Vagina (tissue), 2 donors: ENCODE measurements at regions not wholly inside any gene's neighbourhood (a gene's known extent, or its start where the extent isn't known, plus 50 kb on each side); places are given as distances from the start of the nearest gene placed in this dataset.

Experiments
- DNase-seq, 2 donors: peaks; one replicate each; pipeline ENCODE4 v3.0.0-alpha.2; 2017; ENCODE audit errors: extremely low spot score in 2 of 2
- H3K27ac ChIP-seq: fragments of 200-600 bp; sonication (generic); one replicate; pipeline ENCODE4 v1.5.1; 2019
- H3K27me3 ChIP-seq: fragments of 200-600 bp; sonication (generic); one replicate; pipeline ENCODE4 v1.5.1; 2019
- H3K36me3 ChIP-seq, 2 donors: fragments of 200-600 bp; sonication (generic); one replicate each; pipeline ENCODE4 v1.5.1; 2017 to 2019
- H3K4me1 ChIP-seq: fragments of 200-600 bp; sonication (generic); one replicate; pipeline ENCODE4 v1.5.1; 2019
- H3K4me3 ChIP-seq, 2 donors: fragments of 200-600 bp; sonication (generic); 1 replicate in 1 of 2; 2 replicates in 1 of 2; pipeline ENCODE4 v1.5.1; 2016 to 2019
- H3K9me3 ChIP-seq: fragments of 200-600 bp; sonication (generic); one replicate; pipeline ENCODE4 v1.5.1; 2019
- POLR2A ChIP-seq, 2 donors: fragments of 450-650 bp; IDR thresholded peaks; one replicate each; pipeline ENCODE4 v1.6.1; 2017; ENCODE audit warnings: antibody characterized with exemption in 2 of 2, mild to moderate bottlenecking in 2 of 2, moderate library complexity in 2 of 2
- POLR2AphosphoS5 ChIP-seq, 2 donors: sonication (generic); formaldehyde crosslinking; IDR thresholded peaks; one replicate each; pipeline ENCODE4 v1.9.0; 2017; ENCODE audit warnings: antibody characterized with exemption in 2 of 2, mild to moderate bottlenecking in 2 of 2, low read depth in 1 of 2; ENCODE audit not compliant: insufficient read depth in 1 of 2
- intact Hi-C: fragments of 100-400 bp; cut with DNase I; formaldehyde crosslinking; loops from one replicate; pipeline ENCODE4 v1.15.1; 2023
- TF ChIP-seq, protein P1 (sequence below), 3 experiments: fragments of 450-650 bp in 2 of 3; fragments of 200-600 bp in 1 of 3; sonication (generic) in 1 of 3; IDR thresholded peaks; one replicate each; pipeline ENCODE4 v1.5.1; 2017 to 2019; ENCODE audit warnings: antibody characterized with exemption in 3 of 3, mild to moderate bottlenecking in 2 of 3, moderate library complexity in 2 of 3

DNA sequence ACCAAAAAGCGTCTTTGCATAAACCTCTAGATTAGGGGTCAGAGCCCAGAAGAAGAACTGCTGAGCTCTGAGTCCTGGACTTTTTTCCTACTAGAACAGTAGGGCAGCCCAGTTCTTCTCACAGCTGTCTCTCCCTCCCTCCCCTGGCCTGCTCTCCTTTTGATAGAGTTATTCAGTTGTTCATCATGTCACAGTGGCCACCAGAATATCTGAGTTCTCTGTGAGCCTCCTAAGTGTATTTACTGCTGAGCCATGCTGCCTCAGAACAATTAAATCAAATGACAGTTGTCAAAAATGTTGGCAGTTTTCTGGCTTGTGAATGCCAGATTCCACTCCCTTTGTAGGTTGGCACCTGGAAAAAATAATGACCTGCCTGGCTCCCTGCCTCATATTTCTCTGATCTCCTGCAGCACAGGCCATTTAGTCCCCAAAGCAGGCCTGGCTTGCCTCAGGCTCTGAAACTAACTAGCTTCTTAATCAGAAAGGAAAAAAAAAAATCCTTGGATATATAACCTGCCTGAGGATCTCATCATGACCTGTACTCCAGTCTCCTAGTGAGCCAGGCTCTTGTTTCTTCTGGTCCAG is 377.4 kb upstream of the LARGE1 start:
- no peaks in the 10 kb centered on the region for H3K27me3 ChIP-seq
- H3K4me1 ChIP-seq: no peaks in the 10 kb centered on the region
- intact Hi-C loops: no loop called here
- H3K27ac ChIP-seq: no peak overlapping the region
- no peak for DNase-seq
- H3K36me3 ChIP-seq: no peaks in the 10 kb centered on the region
- no peak overlapping the region for H3K4me3 ChIP-seq
- no peak for TF ChIP-seq POLR2A (IDR thresholded peaks at IDR 0.05)
- TF ChIP-seq, protein P1, sequence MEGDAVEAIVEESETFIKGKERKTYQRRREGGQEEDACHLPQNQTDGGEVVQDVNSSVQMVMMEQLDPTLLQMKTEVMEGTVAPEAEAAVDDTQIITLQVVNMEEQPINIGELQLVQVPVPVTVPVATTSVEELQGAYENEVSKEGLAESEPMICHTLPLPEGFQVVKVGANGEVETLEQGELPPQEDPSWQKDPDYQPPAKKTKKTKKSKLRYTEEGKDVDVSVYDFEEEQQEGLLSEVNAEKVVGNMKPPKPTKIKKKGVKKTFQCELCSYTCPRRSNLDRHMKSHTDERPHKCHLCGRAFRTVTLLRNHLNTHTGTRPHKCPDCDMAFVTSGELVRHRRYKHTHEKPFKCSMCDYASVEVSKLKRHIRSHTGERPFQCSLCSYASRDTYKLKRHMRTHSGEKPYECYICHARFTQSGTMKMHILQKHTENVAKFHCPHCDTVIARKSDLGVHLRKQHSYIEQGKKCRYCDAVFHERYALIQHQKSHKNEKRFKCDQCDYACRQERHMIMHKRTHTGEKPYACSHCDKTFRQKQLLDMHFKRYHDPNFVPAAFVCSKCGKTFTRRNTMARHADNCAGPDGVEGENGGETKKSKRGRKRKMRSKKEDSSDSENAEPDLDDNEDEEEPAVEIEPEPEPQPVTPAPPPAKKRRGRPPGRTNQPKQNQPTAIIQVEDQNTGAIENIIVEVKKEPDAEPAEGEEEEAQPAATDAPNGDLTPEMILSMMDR (IDR thresholded peaks at IDR 0.05): no peak
- TF ChIP-seq POLR2AphosphoS5 (IDR thresholded peaks at IDR 0.05; ENCODE audit: insufficient read depth in 1 of 2, low read depth in 1 of 2): no peak
- H3K9me3 ChIP-seq: no peaks in the 10 kb centered on the region

DNA sequence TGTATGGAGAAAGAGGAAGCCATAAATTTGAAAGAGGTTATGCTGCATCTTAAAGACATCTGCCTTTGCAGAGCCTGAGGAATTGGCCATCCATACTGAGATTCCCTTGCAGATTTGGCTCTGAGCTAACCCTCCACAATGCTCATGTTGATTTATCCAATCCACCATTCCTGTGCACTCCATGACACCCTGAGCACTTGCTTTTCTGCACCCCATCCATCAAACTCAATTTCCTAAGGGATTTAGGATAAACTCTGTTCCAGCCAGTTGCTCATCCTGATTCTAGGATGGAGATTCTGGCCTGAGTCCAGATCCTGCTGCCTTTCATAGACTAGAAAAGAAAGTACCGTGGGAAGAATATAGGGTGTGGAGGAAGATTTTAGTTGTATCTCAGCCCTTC is 379.2 kb upstream of the LARGE1 start:
- DNase-seq: no peak
- H3K27ac ChIP-seq: no peak overlapping the region
- H3K9me3 ChIP-seq: no peaks in the 10 kb centered on the region
- no peaks in the 10 kb centered on the region for H3K36me3 ChIP-seq
- TF ChIP-seq, protein P1 (IDR thresholded peaks at IDR 0.05): no peak
- TF ChIP-seq POLR2AphosphoS5 (IDR thresholded peaks at IDR 0.05; ENCODE audit: insufficient read depth in 1 of 2, low read depth in 1 of 2): no peak
- TF ChIP-seq POLR2A (IDR thresholded peaks at IDR 0.05): no peak
- no peak overlapping the region for H3K4me3 ChIP-seq
- no peaks in the 10 kb centered on the region for H3K27me3 ChIP-seq
- intact Hi-C loops: no loop called here
- H3K4me1 ChIP-seq: no peaks in the 10 kb centered on the region

DNA sequence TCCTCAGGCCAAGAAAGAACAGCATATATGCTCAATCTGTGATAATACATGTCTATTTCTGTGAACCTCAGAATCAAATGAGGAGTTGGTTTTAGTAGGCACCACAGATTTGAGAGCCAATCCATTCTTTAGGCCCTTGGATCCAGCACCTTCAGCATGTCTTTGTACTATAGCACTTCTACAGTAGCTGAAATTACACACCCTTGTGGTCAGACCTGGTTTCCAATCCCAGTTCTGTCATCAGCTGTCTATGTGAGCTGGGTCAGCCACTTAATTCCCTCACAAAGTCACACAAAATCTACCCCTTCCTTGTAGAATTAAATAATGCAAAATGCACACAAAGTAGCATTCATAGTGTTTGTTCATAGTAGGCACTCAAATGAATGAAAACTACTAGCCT is 381.3 kb upstream of the LARGE1 start:
- no peaks in the 10 kb centered on the region for H3K9me3 ChIP-seq
- no peak overlapping the region for H3K4me3 ChIP-seq
- TF ChIP-seq, protein P1 (IDR thresholded peaks at IDR 0.05): no peak
- TF ChIP-seq POLR2AphosphoS5 (IDR thresholded peaks at IDR 0.05; ENCODE audit: insufficient read depth in 1 of 2, low read depth in 1 of 2) (no peak), POLR2A (IDR thresholded peaks at IDR 0.05) (no peak)
- no peaks in the 10 kb centered on the region for H3K36me3 ChIP-seq
- intact Hi-C loops: no loop called here
- DNase-seq: no peak
- H3K4me1 ChIP-seq: no peaks in the 10 kb centered on the region
- no peak overlapping the region for H3K27ac ChIP-seq
- H3K27me3 ChIP-seq: no peaks in the 10 kb centered on the region

DNA sequence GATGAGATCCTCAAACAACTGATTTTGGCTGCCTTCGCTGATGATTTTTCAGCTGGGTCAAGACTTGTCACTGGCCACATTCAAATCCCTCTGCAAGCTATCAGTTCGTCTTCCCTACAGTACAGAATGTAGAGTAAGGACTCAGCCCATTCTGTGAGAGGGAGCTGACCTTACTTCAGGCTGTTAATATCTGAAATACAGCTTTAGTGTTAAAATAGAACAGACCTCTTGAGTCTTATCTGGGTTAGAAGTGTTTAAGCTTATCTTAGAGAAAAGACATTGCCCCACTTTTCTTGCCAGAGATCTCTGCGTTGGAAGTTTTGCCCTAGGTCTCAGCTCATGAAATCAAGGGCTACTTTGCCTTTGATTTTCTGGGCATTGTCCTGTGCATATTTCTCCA is 383.4 kb upstream of the LARGE1 start:
- TF ChIP-seq, protein P1 (IDR thresholded peaks at IDR 0.05): no peak
- no peak for TF ChIP-seq POLR2AphosphoS5 (IDR thresholded peaks at IDR 0.05; ENCODE audit: insufficient read depth in 1 of 2, low read depth in 1 of 2)
- no peak for TF ChIP-seq POLR2A (IDR thresholded peaks at IDR 0.05)
- Histone ChIP-seq H3K27me3 (no peaks in the 10 kb centered on the region), H3K9me3 (no peaks in the 10 kb centered on the region), H3K27ac (no peak overlapping the region), H3K4me3 (no peak overlapping the region), H3K36me3 (no peaks in the 10 kb centered on the region), H3K4me1 (no peaks in the 10 kb centered on the region)
- DNase-seq: no peak
- intact Hi-C loops: no loop called here

DNA sequence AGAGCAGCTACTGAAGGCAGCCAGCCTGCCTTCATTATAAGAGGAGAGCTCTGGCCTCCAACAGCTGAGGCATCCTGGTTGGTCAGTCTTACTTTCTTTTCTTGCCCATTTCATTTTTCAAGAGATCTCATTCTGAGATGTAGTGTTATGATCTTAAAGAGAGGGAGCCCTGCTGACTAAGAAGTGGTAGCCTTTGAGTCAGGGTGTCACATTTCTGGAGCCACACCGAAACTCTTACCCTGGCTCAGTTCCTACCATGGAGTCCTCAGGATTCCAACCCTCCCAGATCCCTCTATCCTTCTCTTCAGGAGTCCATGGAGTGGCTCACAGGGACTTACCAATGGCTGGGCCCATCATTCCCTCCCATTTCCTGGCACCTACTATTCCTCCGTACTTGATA is 386.1 kb upstream of the LARGE1 start:
- TF ChIP-seq, protein P1 (IDR thresholded peaks at IDR 0.05): no peak
- TF ChIP-seq POLR2AphosphoS5 (IDR thresholded peaks at IDR 0.05; ENCODE audit: insufficient read depth in 1 of 2, low read depth in 1 of 2): no peak
- no peak for TF ChIP-seq POLR2A (IDR thresholded peaks at IDR 0.05)
- Histone ChIP-seq H3K4me3 (no peak overlapping the region), H3K27ac (no peak overlapping the region), H3K4me1 (no peaks in the 10 kb centered on the region), H3K9me3 (no peaks in the 10 kb centered on the region), H3K36me3 (no peaks in the 10 kb centered on the region), H3K27me3 (no peaks in the 10 kb centered on the region)
- DNase-seq: no peak
- intact Hi-C loops: no loop called here
